ENCODE measurements at regions not wholly inside any gene's neighbourhood (a gene's known extent, or its start where the extent isn't known, plus 50 kb on each side); places are given as distances from the start of the nearest gene placed in this dataset.

GRCh38 chrX:146454363-146454762 lies 355.2 kb upstream of the CXorf51B start (continued):
- no peak for TF ChIP-seq ZNF556 (CRISPR knock-in tag; IDR thresholded peaks at IDR 0.05; ENCODE audit: borderline replicate concordance)

- in situ Hi-C loops (cut with HindIII; ENCODE audit: extremely low pct_ligation_motif_present, low pct_unique_long_range_greater_than_20kb) = no loop called here
- ATAC-seq (no peak), FAIRE-seq (no peak), DNase-seq (ENCODE audit: low spot score) (no peak)
- no peak for TF ChIP-seq ZNF207 (IDR thresholded peaks at IDR 0.05; ENCODE audit: borderline replicate concordance)
- TF ChIP-seq PAWR (CRISPR knock-in tag; IDR thresholded peaks at IDR 0.05; ENCODE audit: borderline replicate concordance) = no peak
- TF ChIP-seq SIX4 (CRISPR knock-in tag; IDR thresholded peaks at IDR 0.05) = no peak
- no peak for TF ChIP-seq ZNF780A (CRISPR knock-in tag; IDR thresholded peaks at IDR 0.05)
- TF ChIP-seq PHF8 (CRISPR knock-in tag; IDR thresholded peaks at IDR 0.05) = no peak
- TF ChIP-seq NFRKB (IDR thresholded peaks at IDR 0.05) = no peak
- TF ChIP-seq RXRB (CRISPR knock-in tag; IDR thresholded peaks at IDR 0.05; ENCODE audit: borderline replicate concordance) = no peak
- no peak for TF ChIP-seq GATAD1 (CRISPR knock-in tag; IDR thresholded peaks at IDR 0.05)
- no peak for TF ChIP-seq CHD4 (IDR thresholded peaks at IDR 0.05; ENCODE audit: borderline replicate concordance, low read length)
- no peak for TF ChIP-seq MBNL3 (CRISPR knock-in tag; conservative IDR thresholded peaks at IDR 0.05)
- no peak for TF ChIP-seq MLX (CRISPR knock-in tag; IDR thresholded peaks at IDR 0.05)
- no peak for TF ChIP-seq TBX3 (IDR thresholded peaks at IDR 0.05; ENCODE audit: borderline replicate concordance)
- TF ChIP-seq EED (CRISPR knock-in tag; IDR thresholded peaks at IDR 0.05) = no peak
- TF ChIP-seq STAT5B (CRISPR knock-in tag; IDR thresholded peaks at IDR 0.05) = no peak
- Histone ChIP-seq H4K20me1 (ENCODE audit: insufficient read depth, low read length) (no peaks in the 10 kb centered on the region), H3K9me3 (ENCODE audit: low read length) (peaks cover 73% of the 10 kb centered on the region), H3K4me1 (ENCODE audit: insufficient read depth, low read length) (no peaks in the 10 kb centered on the region), H3K27me3 (ENCODE audit: control insufficient read depth in 1 of 2, insufficient read depth in 2 of 2, low read length in 2 of 2) (no peaks in the 10 kb centered on the region), H3K36me3 (replicated peaks in 1 of 2; ENCODE audit: control insufficient read depth in 1 of 2, insufficient read depth in 2 of 2, low read length in 2 of 2) (no peaks in the 10 kb centered on the region), H3K4me2 (ENCODE audit: low read depth, low read length) (no peak overlapping the region), H3K27ac (ENCODE audit: extremely low read length, insufficient read depth, low read length) (no peak overlapping the region), H3K79me2 (ENCODE audit: insufficient read depth, low read length) (no peaks in the 10 kb centered on the region), H3K4me3 (replicated peaks in 1 of 3; ENCODE audit: insufficient read depth in 1 of 3, low read depth in 2 of 3, low read length in 3 of 3) (no peak overlapping the region), H2AFZ (ENCODE audit: low read length) (no peak overlapping the region), H3K9ac (ENCODE audit: insufficient read depth, low read depth, low read length) (no peak overlapping the region)
- no TSS peak for BruUV-seq (replicated peaks)
- 11% methylated on average over 1 of the region's 2 CpGs for WGBS (ENCODE audit: low lambda C conversion rate)
- intact Hi-C loops (cut with micrococcal nuclease; ENCODE audit: unreplicated experiment) = no loop called here
- ChIA-PET POLR2A (no interaction called here), CTCF (ENCODE audit: low intra/inter-chr PET ratio, low total read pairs) (no interaction called here)
Measured at GRCh38 chrX:146456058-146456457, 353.5 kb upstream of the CXorf51B start.

Data from HepG2 (cell line).